ENCODE measurements at regions not wholly inside any gene's neighbourhood (a gene's known extent, or its start where the extent isn't known, plus 50 kb on each side); places are given as distances from the start of the nearest gene placed in this dataset.

DNA sequence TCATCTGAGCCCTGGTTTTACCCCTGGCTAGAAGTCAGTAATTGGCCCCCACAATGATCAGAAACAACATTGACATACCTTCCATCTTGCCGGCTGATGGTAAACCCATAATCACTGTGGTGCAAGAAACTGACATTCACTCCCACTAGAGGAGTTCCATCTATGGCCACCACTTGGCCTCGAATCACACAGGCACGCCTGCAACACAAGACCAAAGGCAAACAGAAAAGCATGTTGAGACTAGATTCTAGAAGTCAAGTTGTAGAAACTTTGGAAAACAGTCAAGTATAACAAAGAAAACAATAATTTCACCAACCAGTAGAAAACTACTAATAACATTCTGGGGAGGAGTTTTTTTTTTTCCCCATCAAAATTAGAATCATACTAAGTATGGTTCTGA, 183.4 kb downstream of the SH2D1A start:
- no peak for DNase-seq

DNA sequence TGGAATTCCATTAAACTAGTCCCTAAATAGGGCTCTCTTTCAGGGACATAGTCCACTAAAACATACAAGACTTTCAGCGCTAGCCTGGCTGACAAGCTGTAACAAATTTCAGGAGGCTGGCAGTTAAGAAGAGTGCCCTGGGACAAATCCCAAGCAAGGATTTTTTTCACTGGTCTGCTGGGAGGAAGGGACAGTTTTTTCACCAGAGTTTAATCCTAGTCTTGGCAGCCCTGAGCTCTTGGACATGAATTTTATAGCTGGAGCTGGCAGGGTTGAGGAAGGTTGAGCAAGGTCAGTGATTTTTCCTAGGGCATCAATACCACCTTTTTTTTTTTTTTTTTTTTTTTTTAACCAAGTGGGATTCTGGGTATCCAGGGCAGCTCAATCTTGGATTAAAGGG, 184.4 kb downstream of the SH2D1A start:
- no peak for DNase-seq

DNA sequence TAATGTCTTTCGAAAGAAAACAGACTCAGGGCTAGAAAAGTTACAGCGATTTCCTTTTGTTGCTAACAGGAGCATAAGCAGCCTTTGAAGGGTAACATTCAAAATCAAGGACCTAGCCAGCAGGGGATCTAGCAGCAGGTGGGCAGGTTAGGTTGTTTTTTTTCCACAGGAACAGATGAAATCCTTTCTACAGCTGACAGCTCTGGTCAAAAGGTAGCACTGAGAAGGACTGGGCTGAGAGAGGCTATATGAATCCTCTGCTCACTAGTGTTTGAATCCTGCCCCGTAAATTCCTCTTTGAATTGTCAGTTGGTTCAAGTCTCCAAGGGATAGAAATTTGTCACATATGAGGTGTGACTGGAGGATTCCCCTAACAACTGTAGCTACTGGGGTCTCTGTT, 188.2 kb downstream of the SH2D1A start:
- no peak for DNase-seq

DNA sequence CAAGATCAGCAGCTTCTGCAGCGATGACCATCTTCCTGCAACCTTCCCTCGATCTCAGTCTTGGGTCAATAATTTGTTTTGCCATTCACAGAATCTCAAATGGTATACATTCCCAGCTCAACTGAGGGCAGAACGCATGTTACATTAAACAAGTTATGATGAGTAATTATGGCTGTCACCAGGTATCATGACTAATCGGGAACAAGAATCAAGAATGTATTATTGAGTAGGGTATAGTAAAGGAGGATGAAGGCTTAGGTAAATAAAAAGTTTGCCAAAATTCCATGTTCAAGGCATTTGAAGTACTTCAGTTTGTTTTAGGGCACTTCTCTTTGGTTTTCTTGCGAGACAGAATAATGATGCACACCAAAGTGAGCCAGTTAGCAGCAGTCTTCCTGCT, 194.1 kb downstream of the SH2D1A start:
- DNase-seq, result no peak

DNA sequence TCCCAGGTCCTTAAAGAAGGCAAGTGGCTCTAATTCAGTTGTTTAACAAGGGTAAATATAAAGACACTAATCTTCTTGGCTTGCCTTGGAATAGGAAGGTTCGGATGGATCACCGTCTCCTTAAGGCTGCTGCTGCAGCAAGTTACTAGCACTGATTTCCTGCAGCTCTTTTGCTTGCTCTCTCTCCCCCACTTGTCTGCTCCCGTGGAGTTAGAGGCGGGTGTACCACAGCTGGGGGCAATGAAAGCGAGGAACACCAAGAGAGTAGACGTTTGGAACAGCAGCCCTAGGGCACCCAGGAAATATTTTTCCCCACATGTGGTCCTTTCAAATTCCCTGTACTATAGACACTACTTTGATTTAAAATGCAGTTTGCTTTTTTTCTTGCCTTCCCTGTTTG, 202.2 kb downstream of the SH2D1A start:
- no peak for DNase-seq

- no peak for DNase-seq
Observed at GRCh38 chrX:124555036-124555595, 208.8 kb downstream of the SH2D1A start.

DNA sequence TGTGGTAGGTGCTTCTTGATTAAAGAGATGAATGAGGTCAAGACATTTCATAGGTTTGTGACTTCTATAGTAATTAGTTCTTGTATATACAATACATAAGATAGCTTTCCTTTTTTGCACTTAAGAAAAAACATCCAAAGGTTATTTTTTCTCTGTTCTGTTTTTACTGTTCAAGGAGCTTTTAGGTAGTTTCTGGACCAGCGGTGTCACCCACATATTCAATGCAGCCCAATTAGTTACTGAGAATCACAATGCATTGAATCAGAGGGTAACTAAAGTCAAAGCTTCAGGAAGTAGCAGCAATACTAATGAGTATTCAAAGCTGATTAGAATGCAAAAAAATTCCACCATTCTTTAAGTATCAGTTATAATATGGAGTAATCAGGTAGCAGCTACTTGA, 211.6 kb downstream of the SH2D1A start:
- no peak for DNase-seq

DNA sequence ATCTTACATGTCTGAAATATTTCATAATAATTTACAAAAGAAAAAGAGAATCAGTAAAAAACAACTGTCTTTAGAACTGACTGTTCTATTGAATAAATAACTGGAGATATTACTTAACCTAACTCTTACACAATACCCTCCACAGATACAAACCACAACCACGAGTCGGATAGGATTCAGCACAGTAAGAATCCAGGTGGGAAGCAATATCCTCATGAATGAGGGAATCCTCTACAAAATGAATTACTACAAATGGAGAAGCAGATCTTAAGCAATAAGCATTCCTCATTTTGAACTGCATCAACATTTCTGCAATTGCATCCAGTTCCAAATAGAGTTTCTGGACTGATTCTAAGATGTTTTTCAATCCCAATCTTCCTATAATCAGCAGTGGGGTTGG, 227.1 kb downstream of the SH2D1A start:
- DNase-seq, result no peak

DNA sequence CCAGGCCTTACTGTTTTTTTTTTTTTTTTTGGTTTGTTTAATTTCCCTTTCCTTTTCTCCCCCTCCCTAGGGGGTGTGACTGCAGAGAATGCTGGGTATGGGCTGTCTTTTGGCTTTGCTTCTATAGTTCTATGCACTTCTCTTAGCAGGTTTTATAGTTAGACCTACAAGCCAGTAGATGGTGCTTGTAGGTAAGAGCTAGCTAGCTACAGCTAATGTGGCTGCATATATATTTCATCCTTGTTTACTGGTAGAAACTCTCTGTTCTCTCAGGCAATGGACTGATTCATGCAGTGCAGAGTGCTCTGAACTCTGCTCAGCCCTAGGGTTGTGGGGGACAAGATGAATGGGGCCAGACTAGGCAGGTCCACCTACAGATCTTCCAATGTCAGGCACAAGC, 246.4 kb downstream of the SH2D1A start:
- DNase-seq, result no peak

- no peak for DNase-seq
Observed at GRCh38 chrX:124594017-124594651, 247.8 kb downstream of the SH2D1A start.

- DNase-seq, result no peak
Observed at GRCh38 chrX:124605511-124605910, 259.1 kb downstream of the SH2D1A start.

- DNase-seq, result no peak
Observed at GRCh38 chrX:124606724-124607123, 260.4 kb downstream of the SH2D1A start.

DNA sequence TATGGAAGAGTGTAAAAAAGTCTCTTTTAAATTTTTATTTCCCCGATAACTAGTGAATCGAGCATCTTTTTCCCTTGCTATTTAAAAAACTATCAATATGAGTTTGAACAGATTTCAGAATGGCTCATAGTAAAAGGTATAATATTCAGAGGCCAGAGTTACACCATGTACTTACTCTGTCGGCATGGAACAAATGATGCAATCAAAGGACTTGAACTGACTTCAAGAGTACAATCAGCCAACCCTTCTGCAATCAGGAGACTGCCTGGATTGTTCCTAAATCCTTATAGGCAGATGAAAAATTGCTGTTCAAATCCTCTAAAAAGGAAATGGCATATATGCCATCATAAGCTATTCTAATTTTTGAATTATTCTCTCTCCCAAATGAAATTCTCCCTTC, 273.3 kb downstream of the SH2D1A start:
- DNase-seq, result no peak

DNA sequence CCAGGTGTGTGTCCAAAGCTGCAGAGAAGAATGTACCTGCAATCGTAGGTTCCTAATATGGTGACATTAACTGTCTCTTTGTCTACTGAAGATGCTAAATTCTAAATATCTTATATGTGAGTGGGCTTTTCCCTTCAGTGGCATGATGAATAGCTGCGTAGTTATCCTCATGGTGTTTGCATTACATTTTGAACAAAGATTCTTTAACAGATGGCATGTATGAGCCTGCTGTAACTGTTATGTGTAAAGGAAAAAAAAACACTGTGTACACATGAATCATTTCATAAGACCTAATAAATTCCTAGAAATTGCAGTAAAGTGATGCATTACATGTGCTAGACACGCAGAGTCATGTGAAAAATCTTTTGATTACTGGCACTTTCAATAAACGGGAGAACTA, 288.0 kb downstream of the SH2D1A start:
- DNase-seq, result no peak

- DNase-seq, result no peak
Observed at GRCh38 chrX:124641737-124642491, 295.6 kb downstream of the SH2D1A start.

GRCh38 chrX:124646403-124646802, 300.0 kb downstream of the SH2D1A start:
- DNase-seq, result no peak

- DNase-seq, result no peak
Observed at GRCh38 chrX:124651031-124651430, 304.7 kb downstream of the SH2D1A start.

GRCh38 chrX:124665621-124666400, 319.4 kb downstream of the SH2D1A start:
- DNase-seq, result no peak

- DNase-seq, result no peak
Observed at GRCh38 chrX:124679199-124679598, 332.8 kb downstream of the SH2D1A start.

DNA sequence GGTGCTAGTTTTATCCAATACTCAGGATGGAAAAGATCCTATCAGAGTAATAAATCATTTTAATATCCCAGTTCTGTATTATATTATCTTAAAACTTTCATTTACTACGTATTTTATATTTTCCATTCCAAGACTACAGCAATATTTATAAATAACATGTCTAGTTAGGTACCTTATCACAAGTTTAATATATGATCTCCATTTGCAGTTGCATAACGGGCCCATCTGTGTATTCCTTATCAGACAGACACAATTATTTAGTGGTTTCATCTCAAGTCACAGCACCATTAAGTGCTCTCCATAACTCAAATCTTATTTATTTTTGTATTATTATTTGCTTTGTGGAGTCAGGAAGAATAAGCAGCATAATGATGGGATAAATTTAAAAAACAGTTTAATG, 333.9 kb downstream of the SH2D1A start:
- no peak for DNase-seq

DNA sequence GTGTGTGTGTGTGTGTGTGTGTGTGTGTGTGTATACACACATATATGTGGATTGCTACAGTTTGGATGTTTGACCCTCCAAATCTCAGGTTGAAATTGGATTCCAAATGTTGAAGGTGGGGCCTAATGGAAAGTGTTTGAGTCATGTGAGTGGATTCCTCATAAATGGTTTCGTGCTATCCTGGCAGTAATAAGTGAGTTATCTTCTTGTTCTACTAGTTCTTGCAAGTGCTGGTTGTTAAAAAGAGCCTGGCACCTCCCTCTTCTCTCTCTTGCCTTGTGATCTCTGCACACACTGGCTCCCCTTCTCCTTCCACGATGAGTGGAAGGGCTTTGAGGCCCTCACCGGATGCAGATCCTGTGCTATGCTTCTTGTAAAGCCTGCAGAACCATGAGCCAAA, 344.1 kb downstream of the SH2D1A start:
- no peak for DNase-seq

- DNase-seq, result no peak
Observed at GRCh38 chrX:124699876-124700275, 353.5 kb downstream of the SH2D1A start.

DNA sequence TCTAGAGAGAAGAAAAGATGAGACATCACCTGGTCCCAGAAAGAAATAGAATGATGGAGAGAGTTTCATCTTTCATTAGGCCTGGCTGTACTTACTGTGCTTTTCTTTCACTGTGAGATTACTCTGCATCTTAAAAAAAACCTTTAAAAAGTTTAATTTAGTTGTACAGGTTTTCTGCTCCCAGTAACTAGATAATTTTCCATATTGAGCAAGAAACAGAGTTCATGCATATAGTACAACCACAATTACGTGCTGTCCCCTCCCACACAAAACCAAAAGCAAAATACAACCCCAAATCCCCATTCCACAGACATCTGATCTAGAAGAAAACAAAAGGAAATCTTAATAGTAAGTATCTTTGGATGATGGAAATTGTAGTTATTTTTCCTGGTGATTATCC, 371.2 kb downstream of the SH2D1A start:
- no peak for DNase-seq

- DNase-seq, result no peak
Observed at GRCh38 chrX:124719060-124719459, 372.7 kb downstream of the SH2D1A start.

Measured in CD4-positive, alpha-beta T cell treated with Interleukin-6 for 4 hours (primary cell).